IMR-90 (cell line): ENCODE measurements at regions not wholly inside any gene's neighbourhood (a gene's known extent, or its start where the extent isn't known, plus 50 kb on each side); places are given as distances from the start of the nearest gene placed in this dataset.

Source experiments
- ATAC-seq: fragments of 200-7000 bp; cut with Tn5 transposase; 2 replicates; pipeline ENCODE4 v1.9.1; 2020; ENCODE audit warnings: low read depth, mild to moderate bottlenecking, moderate library complexity
- BruUV-seq: library from RNA; stranded (reverse); fragments of 400-500 nt; replicated peaks from 2 replicates; lab custom pipeline; 2021; lab: Mats Ljungman, UMichigan
- CTCF ChIA-PET: fragments of 300-600 bp; formaldehyde crosslinking; extraction: SDS; loops from one replicate; lab custom pipeline; 2021; ENCODE audit warnings: antibody characterized with exemption; lab: Yijun Ruan, JAX
- POLR2A ChIA-PET: fragments of 300-600 bp; sonication (Branson Sonifier 250); formaldehyde crosslinking; loops from one replicate; lab custom pipeline; 2022; ENCODE audit warnings: antibody characterized with exemption; ENCODE audit not compliant: unreplicated experiment; lab: Charles Lee
- DNase-seq: peaks from one replicate; pipeline ENCODE4 v3.0.0; 2013
- H2AFZ ChIP-seq: replicated peaks from 2 replicates; pipeline ENCODE3; 2013; ENCODE audit warnings: low read length, mild to moderate bottlenecking; ENCODE audit not compliant: poor library complexity
- H2AK5ac ChIP-seq: 2 replicates; pipeline ENCODE4 v1.6.1; 2013; ENCODE audit warnings: low read depth, low read length, inconsistent platforms
- H2AK9ac ChIP-seq: replicated peaks from 2 replicates; pipeline ENCODE3; 2013; ENCODE audit warnings: mild to moderate bottlenecking, low read depth, low read length, moderate library complexity; ENCODE audit not compliant: poor library complexity
- H2BK120ac ChIP-seq: 2 replicates; pipeline ENCODE4 v1.6.1; 2013; ENCODE audit warnings: low read depth, low read length, inconsistent platforms
- H2BK15ac ChIP-seq: 3 replicates; pipeline ENCODE4 v1.6.1; 2013; ENCODE audit warnings: low read depth, low read length, inconsistent platforms
- H2BK20ac ChIP-seq: 2 replicates; pipeline ENCODE4 v1.6.1; 2013; ENCODE audit warnings: low read depth, mild to moderate bottlenecking, inconsistent platforms, low read length, moderate library complexity
- H2BK5ac ChIP-seq: 2 replicates; pipeline ENCODE4 v1.6.1; 2013; ENCODE audit warnings: mild to moderate bottlenecking, low read depth, low read length, inconsistent platforms; ENCODE audit not compliant: poor library complexity, severe bottlenecking
- H3K14ac ChIP-seq: replicated peaks from 2 replicates; pipeline ENCODE4 v1.6.1; 2013; ENCODE audit warnings: low read depth, low read length, inconsistent platforms
- H3K18ac ChIP-seq: 2 replicates; pipeline ENCODE4 v1.6.1; 2013; ENCODE audit warnings: low read depth, low read length, control low read depth
- H3K23ac ChIP-seq: 2 replicates; pipeline ENCODE4 v1.6.1; 2013; ENCODE audit warnings: low read depth, low read length, inconsistent platforms
- H3K27ac ChIP-seq: 2 replicates; pipeline ENCODE4 v1.5.1; 2013; ENCODE audit warnings: mild to moderate bottlenecking, control low read depth, low read length; ENCODE audit not compliant: insufficient read depth
- H3K27me3 ChIP-seq: 2 replicates; pipeline ENCODE4 v1.6.1; 2013; ENCODE audit warnings: low read length; ENCODE audit not compliant: control insufficient read depth, insufficient read depth
- H3K36me3 ChIP-seq: 2 replicates; pipeline ENCODE4 v1.6.1; 2013; ENCODE audit warnings: low read length, mixed read lengths; ENCODE audit not compliant: control insufficient read depth, insufficient read depth
- H3K4ac ChIP-seq: 2 replicates; pipeline ENCODE4 v1.6.1; 2013; ENCODE audit warnings: low read depth, low read length, inconsistent platforms
- H3K4me1 ChIP-seq: 2 replicates; pipeline ENCODE4 v1.6.1; 2013; ENCODE audit warnings: low read length, mixed read lengths; ENCODE audit not compliant: control insufficient read depth, insufficient read depth
- H3K4me2 ChIP-seq: 2 replicates; pipeline ENCODE4 v1.6.1; 2013; ENCODE audit warnings: low read depth, mild to moderate bottlenecking, control low read depth, low read length, moderate library complexity
- H3K4me3 ChIP-seq: 2 replicates; pipeline ENCODE4 v1.5.1; 2013; ENCODE audit warnings: low read depth, mild to moderate bottlenecking, control low read depth, low read length, moderate library complexity; ENCODE audit not compliant: insufficient read depth
- H3K56ac ChIP-seq: 2 replicates; pipeline ENCODE4 v1.6.1; 2013; ENCODE audit warnings: low read length, inconsistent platforms; ENCODE audit not compliant: insufficient read depth; ENCODE audit errors: extremely low read depth
- H3K79me1 ChIP-seq, 2 experiments: 2 replicates each; pipeline ENCODE4 v1.6.1; 2013; ENCODE audit warnings: low read length in 2 of 2, inconsistent platforms in 1 of 2, low read depth in 1 of 2
- H3K9ac ChIP-seq: 2 replicates; pipeline ENCODE4 v1.6.1; 2013; ENCODE audit warnings: low read depth, low read length, control low read depth
- H3K9me1 ChIP-seq: 2 replicates; pipeline ENCODE4 v1.6.1; 2013; ENCODE audit warnings: low read length, inconsistent platforms; ENCODE audit not compliant: insufficient read depth
- H3K9me3 ChIP-seq: 2 replicates; pipeline ENCODE4 v1.6.1; 2013; ENCODE audit warnings: low read length; ENCODE audit not compliant: control insufficient read depth, insufficient read depth
- H4K20me1 ChIP-seq: 2 replicates; pipeline ENCODE4 v1.6.1; 2013; ENCODE audit warnings: low read length, inconsistent platforms; ENCODE audit not compliant: insufficient read depth
- H4K5ac ChIP-seq: 2 replicates; pipeline ENCODE4 v1.6.1; 2013; ENCODE audit warnings: mild to moderate bottlenecking, low read depth, low read length, control low read depth
- H4K8ac ChIP-seq, 2 experiments: 2 replicates each; pipeline ENCODE4 v1.6.1; 2013; ENCODE audit warnings: low read depth in 2 of 2, low read length in 2 of 2, control low read depth in 1 of 2, inconsistent platforms in 1 of 2
- H4K91ac ChIP-seq: 2 replicates; pipeline ENCODE4 v1.6.1; 2013; ENCODE audit warnings: low read depth, low read length, inconsistent platforms; ENCODE audit not compliant: insufficient read depth
- BHLHE40 ChIP-seq: fragments of 150-350 bp; IDR thresholded peaks from 2 replicates; pipeline ENCODE4 v1.6.1; 2016; ENCODE audit warnings: mild to moderate bottlenecking, low read depth, low read length
- CEBPB ChIP-seq: IDR thresholded peaks from 2 replicates; pipeline ENCODE4 v1.6.1; 2012; ENCODE audit warnings: low read depth, low read length, improper control_type of control experiment
- CHD1 ChIP-seq: IDR thresholded peaks from 2 replicates; pipeline ENCODE4 v1.6.1; 2012; ENCODE audit warnings: low read depth, low read length, improper control_type of control experiment
- FOS ChIP-seq: fragments of 150-350 bp; IDR thresholded peaks from 2 replicates; pipeline ENCODE4 v1.6.1; 2016; ENCODE audit warnings: low read depth, low read length
- MAFK ChIP-seq: IDR thresholded peaks from 2 replicates; pipeline ENCODE4 v1.6.1; 2012; ENCODE audit warnings: low read depth, low read length, improper control_type of control experiment
- MAZ ChIP-seq: IDR thresholded peaks from 2 replicates; pipeline ENCODE4 v1.6.1; 2012; ENCODE audit warnings: low read depth, mild to moderate bottlenecking, low read length, improper control_type of control experiment, moderate library complexity, borderline replicate concordance
- MXI1 ChIP-seq: IDR thresholded peaks from 2 replicates; pipeline ENCODE4 v1.6.1; 2012; ENCODE audit warnings: low read depth, mild to moderate bottlenecking, low read length, moderate library complexity, borderline replicate concordance
- NFE2L2 ChIP-seq: fragments of 150-350 bp; IDR thresholded peaks from 2 replicates; pipeline ENCODE4 v1.6.1; 2016; ENCODE audit warnings: low read depth, mild to moderate bottlenecking, low read length
- POLR2A ChIP-seq: IDR thresholded peaks from 2 replicates; pipeline ENCODE4 v1.6.1; 2012; ENCODE audit warnings: mild to moderate bottlenecking, low read depth, low read length
- RAD21 ChIP-seq: IDR thresholded peaks from 2 replicates; pipeline ENCODE4 v1.6.1; 2012; ENCODE audit warnings: low read length, improper control_type of control experiment
- RCOR1 ChIP-seq: IDR thresholded peaks from 2 replicates; pipeline ENCODE4 v1.6.1; 2012; ENCODE audit warnings: mild to moderate bottlenecking, low read length, improper control_type of control experiment; ENCODE audit not compliant: insufficient replicate concordance
- RFX5 ChIP-seq: IDR thresholded peaks from 2 replicates; pipeline ENCODE4 v1.8.0; 2012; ENCODE audit warnings: low read depth, mild to moderate bottlenecking, low read length, moderate library complexity
- SMC3 ChIP-seq: fragments of 150-350 bp; IDR thresholded peaks from 2 replicates; pipeline ENCODE4 v1.6.1; 2016; ENCODE audit warnings: low read depth, mild to moderate bottlenecking, antibody characterized with exemption, low read length, moderate library complexity
- USF2 ChIP-seq: fragments of 150-350 bp; IDR thresholded peaks from 2 replicates; pipeline ENCODE4 v1.6.1; 2017; ENCODE audit warnings: mild to moderate bottlenecking, antibody characterized with exemption, low read length, low read depth
- WGBS, 2 experiments: methylation state at CpG; one replicate each; pipeline versions ENCODE4 v1.1.5 to v1.1.7; 2013; ENCODE audit warnings: missing lambda C conversion rate in 2 of 2; ENCODE audit not compliant: insufficient read length in 1 of 2; ENCODE audit errors: extremely low coverage in 2 of 2; 5-methylcytosine and 5-hydroxymethylcytosine counted together
- dilution Hi-C: fragments of 300-500 bp; cut with HindIII; formaldehyde crosslinking; loops from one replicate; pipeline ENCODE4 v1.14.3; 2018; ENCODE audit warnings: low sequenced_read_pairs; ENCODE audit not compliant: unreplicated experiment
- in situ Hi-C: fragments of 300-500 bp; cut with MboI; formaldehyde crosslinking; loops from 3 replicates; pipeline ENCODE4 v1.14.3; 2019; ENCODE audit warnings: low sequenced_read_pairs, inconsistent platforms, mixed read lengths
- intact Hi-C: fragments of 100-400 bp; cut with micrococcal nuclease; formaldehyde crosslinking; loops from 2 replicates; pipeline ENCODE4 v1.10.0; 2022
- TF ChIP-seq, protein P1 (sequence below): conservative IDR thresholded peaks from 2 replicates; pipeline ENCODE4 v1.5.1; 2012; ENCODE audit warnings: mild to moderate bottlenecking, low read depth, low read length, improper control_type of control experiment
- TF ChIP-seq, protein P2 (sequence below): fragments of 150-350 bp; IDR thresholded peaks from 2 replicates; pipeline ENCODE4 v1.6.1; 2016; ENCODE audit warnings: low read depth, mild to moderate bottlenecking, low read length, moderate library complexity, borderline replicate concordance

DNA sequence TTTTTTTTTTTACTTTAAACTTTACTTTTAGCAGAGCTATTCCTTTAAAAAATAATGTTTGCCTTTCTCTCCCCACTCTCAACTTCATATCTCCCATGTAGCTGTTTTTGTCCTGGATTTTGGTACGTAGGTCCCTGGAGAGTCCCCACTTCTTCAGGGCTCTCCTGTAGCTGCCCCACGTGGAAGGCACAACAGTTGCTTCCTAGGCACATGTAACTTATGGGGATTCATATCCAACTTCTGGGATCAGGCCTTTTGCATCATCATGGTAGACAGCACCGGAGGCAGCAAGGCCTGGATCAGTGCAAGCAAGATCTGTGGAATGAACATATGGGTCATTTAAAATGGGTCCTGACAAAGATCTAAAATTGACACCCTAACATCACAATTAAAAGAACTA lies 95.7 kb downstream of the ACAA2 start:
- no peaks in the 10 kb centered on the region for H4K20me1 ChIP-seq
- H3K56ac ChIP-seq: no peak overlapping the region
- BruUV-seq: no TSS peak
- H3K27me3 ChIP-seq: peaks cover 5% of the 10 kb centered on the region
- H2BK20ac ChIP-seq: no peak overlapping the region
- H3K36me3 ChIP-seq: no peaks in the 10 kb centered on the region
- no peak overlapping the region for H3K4ac ChIP-seq
- intact Hi-C loops (no loop called here), in situ Hi-C loops (no loop called here), dilution Hi-C loops (no loop called here)
- H3K4me3 ChIP-seq: no peak overlapping the region
- no peaks in the 10 kb centered on the region for H3K9me1 ChIP-seq
- WGBS, 2 experiments: no CpG with 5 or more reads among the region's 3 CpGs
- no peak overlapping the region for H3K27ac ChIP-seq
- no peak overlapping the region for H4K91ac ChIP-seq
- H4K8ac ChIP-seq: no peak overlapping the region
- H3K9me3 ChIP-seq: no peaks in the 10 kb centered on the region
- ATAC-seq: no peak
- no peak overlapping the region for H2AK5ac ChIP-seq
- no peak overlapping the region for H2BK15ac ChIP-seq
- no peak overlapping the region for H2AFZ ChIP-seq
- H3K4me2 ChIP-seq: no peak overlapping the region
- no peak overlapping the region for H3K23ac ChIP-seq
- no peak overlapping the region for H3K9ac ChIP-seq
- CTCF ChIA-PET: no interaction called here
- H3K4me1 ChIP-seq: no peaks in the 10 kb centered on the region
- POLR2A ChIA-PET: no interaction called here
- no peak overlapping the region for H2BK120ac ChIP-seq
- H2BK5ac ChIP-seq: no peak overlapping the region
- no peak overlapping the region for H4K5ac ChIP-seq
- H3K14ac ChIP-seq: no peak overlapping the region
- TF ChIP-seq MXI1: no peak
- no peak for TF ChIP-seq POLR2A
- no peak for TF ChIP-seq RAD21
- TF ChIP-seq MAFK: no peak
- TF ChIP-seq, protein P1, sequence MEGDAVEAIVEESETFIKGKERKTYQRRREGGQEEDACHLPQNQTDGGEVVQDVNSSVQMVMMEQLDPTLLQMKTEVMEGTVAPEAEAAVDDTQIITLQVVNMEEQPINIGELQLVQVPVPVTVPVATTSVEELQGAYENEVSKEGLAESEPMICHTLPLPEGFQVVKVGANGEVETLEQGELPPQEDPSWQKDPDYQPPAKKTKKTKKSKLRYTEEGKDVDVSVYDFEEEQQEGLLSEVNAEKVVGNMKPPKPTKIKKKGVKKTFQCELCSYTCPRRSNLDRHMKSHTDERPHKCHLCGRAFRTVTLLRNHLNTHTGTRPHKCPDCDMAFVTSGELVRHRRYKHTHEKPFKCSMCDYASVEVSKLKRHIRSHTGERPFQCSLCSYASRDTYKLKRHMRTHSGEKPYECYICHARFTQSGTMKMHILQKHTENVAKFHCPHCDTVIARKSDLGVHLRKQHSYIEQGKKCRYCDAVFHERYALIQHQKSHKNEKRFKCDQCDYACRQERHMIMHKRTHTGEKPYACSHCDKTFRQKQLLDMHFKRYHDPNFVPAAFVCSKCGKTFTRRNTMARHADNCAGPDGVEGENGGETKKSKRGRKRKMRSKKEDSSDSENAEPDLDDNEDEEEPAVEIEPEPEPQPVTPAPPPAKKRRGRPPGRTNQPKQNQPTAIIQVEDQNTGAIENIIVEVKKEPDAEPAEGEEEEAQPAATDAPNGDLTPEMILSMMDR: no peak
- no peak for TF ChIP-seq SMC3
- TF ChIP-seq CHD1: no peak
- no peak for TF ChIP-seq RFX5
- no peak for TF ChIP-seq NFE2L2
- TF ChIP-seq CEBPB: no peak
- TF ChIP-seq MAZ: no peak
- TF ChIP-seq, protein P2, sequence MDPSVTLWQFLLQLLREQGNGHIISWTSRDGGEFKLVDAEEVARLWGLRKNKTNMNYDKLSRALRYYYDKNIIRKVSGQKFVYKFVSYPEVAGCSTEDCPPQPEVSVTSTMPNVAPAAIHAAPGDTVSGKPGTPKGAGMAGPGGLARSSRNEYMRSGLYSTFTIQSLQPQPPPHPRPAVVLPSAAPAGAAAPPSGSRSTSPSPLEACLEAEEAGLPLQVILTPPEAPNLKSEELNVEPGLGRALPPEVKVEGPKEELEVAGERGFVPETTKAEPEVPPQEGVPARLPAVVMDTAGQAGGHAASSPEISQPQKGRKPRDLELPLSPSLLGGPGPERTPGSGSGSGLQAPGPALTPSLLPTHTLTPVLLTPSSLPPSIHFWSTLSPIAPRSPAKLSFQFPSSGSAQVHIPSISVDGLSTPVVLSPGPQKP: no peak
- TF ChIP-seq BHLHE40: no peak
- TF ChIP-seq USF2: no peak
- no peak for TF ChIP-seq RCOR1
- no peak for TF ChIP-seq FOS
- no peak for DNase-seq
- no peaks in the 10 kb centered on the region for H3K79me1 ChIP-seq
- no peak overlapping the region for H3K18ac ChIP-seq
- no peak overlapping the region for H2AK9ac ChIP-seq
